ENCODE measurements at regions not wholly inside any gene's neighbourhood (a gene's known extent, or its start where the extent isn't known, plus 50 kb on each side); places are given as distances from the start of the nearest gene placed in this dataset.

DNA sequence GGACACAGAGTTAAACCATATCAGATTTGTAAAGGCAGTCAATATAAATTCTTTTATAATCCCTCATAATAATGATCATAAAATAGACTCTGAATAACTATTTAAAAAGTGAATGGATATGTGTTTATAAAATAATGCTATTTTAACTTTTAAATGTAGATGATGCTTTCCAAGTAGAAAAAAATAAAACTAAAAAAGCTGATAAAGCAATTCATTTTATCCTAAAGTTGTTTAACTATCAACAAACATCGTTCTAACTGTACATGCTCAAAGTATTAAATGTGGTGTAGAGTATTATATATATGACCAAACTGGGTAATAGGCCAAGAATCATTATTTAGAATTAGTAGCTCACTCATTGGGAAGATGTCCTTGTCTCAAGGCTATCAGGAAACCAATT lies 248.3 kb upstream of the CLEC14A start:
- no peak overlapping the region for H3K27ac ChIP-seq
- CTCF ChIA-PET = no interaction called here

DNA sequence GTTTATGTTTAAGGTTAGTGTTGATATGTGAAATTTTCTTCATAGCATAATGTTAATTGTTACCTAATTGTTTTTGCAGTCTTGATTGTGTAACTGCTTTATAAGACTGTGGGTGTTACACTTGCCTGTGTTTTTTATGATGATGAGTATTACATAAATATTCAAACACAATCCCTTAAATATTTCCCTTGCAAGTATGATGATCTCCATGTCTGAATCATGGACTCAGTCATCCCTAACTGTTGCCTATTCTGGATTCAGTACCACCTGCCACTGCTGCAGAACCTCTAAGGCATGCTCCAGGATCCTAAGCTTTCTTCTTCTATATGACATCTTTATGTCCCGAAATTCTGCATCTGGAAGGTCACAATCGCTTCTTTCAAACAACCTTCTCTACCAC lies 246.3 kb upstream of the CLEC14A start:
- POLR2A ChIA-PET (ENCODE audit: unreplicated experiment) = no interaction called here
- BruUV-seq (replicated peaks) = no TSS peak

More for the DNA sequence above, 248.3 kb upstream of the CLEC14A start:
- no peaks in the 10 kb centered on the region for H3K27me3 ChIP-seq (ENCODE audit: insufficient read depth, low read depth)
- no peaks in the 10 kb centered on the region for H3K9me2 ChIP-seq (ENCODE audit: insufficient read depth)
- H2AFZ ChIP-seq = no peak overlapping the region
- H3K4me1 ChIP-seq (replicated peaks; ENCODE audit: insufficient read depth) = no peaks in the 10 kb centered on the region
- no peak for DNase-seq
- H3K4me2 ChIP-seq = no peak overlapping the region
- H3K9me3 ChIP-seq (ENCODE audit: insufficient read depth, low read depth) = no peaks in the 10 kb centered on the region
- intact Hi-C loops (cut with micrococcal nuclease; ENCODE audit: unreplicated experiment) = no loop called here
- H3K4me3 ChIP-seq = no peak overlapping the region
- H4K20me1 ChIP-seq (ENCODE audit: insufficient read depth) = no peaks in the 10 kb centered on the region
- BruUV-seq (replicated peaks) = no TSS peak
- POLR2A ChIA-PET (ENCODE audit: unreplicated experiment) = interaction anchor here (0.7 kb wide), 2 partner anchors 69 to 254 kb away, joined by 3 read pairs; no protein-coding TSS in a partner anchor
- H3F3A ChIP-seq (ENCODE audit: insufficient read depth, low read depth) = no peaks in the 10 kb centered on the region
- TF ChIP-seq EZH2 (IDR thresholded peaks at IDR 0.05; ENCODE audit: low read depth) (no peak), CTCF (conservative IDR thresholded peaks at IDR 0.05) (no peak)
- H3K36me3 ChIP-seq (ENCODE audit: low read depth) = no peaks in the 10 kb centered on the region
- no peaks in the 10 kb centered on the region for H3K79me2 ChIP-seq (ENCODE audit: low read depth)

GRCh38 chr14:38500125-38500524 lies 244.2 kb upstream of the CLEC14A start:
- no TSS peak for BruUV-seq (replicated peaks)

More for the DNA sequence above, 246.3 kb upstream of the CLEC14A start:
- Histone ChIP-seq H3K27ac (no peak overlapping the region), H3K79me2 (ENCODE audit: low read depth) (no peaks in the 10 kb centered on the region), H3K4me1 (replicated peaks; ENCODE audit: insufficient read depth) (no peaks in the 10 kb centered on the region), H3K9me3 (ENCODE audit: insufficient read depth, low read depth) (no peaks in the 10 kb centered on the region), H2AFZ (no peak overlapping the region), H3K4me2 (no peak overlapping the region), H4K20me1 (ENCODE audit: insufficient read depth) (no peaks in the 10 kb centered on the region), H3K27me3 (ENCODE audit: insufficient read depth, low read depth) (no peaks in the 10 kb centered on the region), H3K9me2 (ENCODE audit: insufficient read depth) (no peaks in the 10 kb centered on the region), H3F3A (ENCODE audit: insufficient read depth, low read depth) (no peaks in the 10 kb centered on the region), H3K4me3 (no peak overlapping the region), H3K36me3 (ENCODE audit: low read depth) (no peaks in the 10 kb centered on the region)
- no peak for TF ChIP-seq CTCF (conservative IDR thresholded peaks at IDR 0.05)
- TF ChIP-seq EZH2 (IDR thresholded peaks at IDR 0.05; ENCODE audit: low read depth) = no peak
- DNase-seq = no peak
- intact Hi-C loops (cut with micrococcal nuclease; ENCODE audit: unreplicated experiment) = no loop called here
- CTCF ChIA-PET = no interaction called here

More at GRCh38 chr14:38500125-38500524, 244.2 kb upstream of the CLEC14A start:
- Histone ChIP-seq H3F3A (ENCODE audit: insufficient read depth, low read depth) (no peaks in the 10 kb centered on the region), H3K4me3 (no peak overlapping the region), H3K9me2 (ENCODE audit: insufficient read depth) (no peaks in the 10 kb centered on the region), H4K20me1 (ENCODE audit: insufficient read depth) (no peaks in the 10 kb centered on the region), H3K4me1 (replicated peaks; ENCODE audit: insufficient read depth) (no peaks in the 10 kb centered on the region), H3K79me2 (ENCODE audit: low read depth) (no peaks in the 10 kb centered on the region), H3K9me3 (ENCODE audit: insufficient read depth, low read depth) (no peaks in the 10 kb centered on the region), H3K27ac (no peak overlapping the region), H3K36me3 (ENCODE audit: low read depth) (no peaks in the 10 kb centered on the region), H3K27me3 (ENCODE audit: insufficient read depth, low read depth) (no peaks in the 10 kb centered on the region), H3K4me2 (no peak overlapping the region), H2AFZ (no peak overlapping the region)
- CTCF ChIA-PET = no interaction called here
- intact Hi-C loops (cut with micrococcal nuclease; ENCODE audit: unreplicated experiment) = no loop called here
- TF ChIP-seq CTCF (conservative IDR thresholded peaks at IDR 0.05) (no peak), EZH2 (IDR thresholded peaks at IDR 0.05; ENCODE audit: low read depth) (no peak)
- DNase-seq = no peak
- POLR2A ChIA-PET (ENCODE audit: unreplicated experiment) = no interaction called here
